OCI-LY1 (cell line): ENCODE measurements at regions not wholly inside any gene's neighbourhood (a gene's known extent, or its start where the extent isn't known, plus 50 kb on each side); places are given as distances from the start of the nearest gene placed in this dataset.

Source experiments
- H2AFZ ChIP-seq: fragments of 200-600 bp; sonication (generic), shearing (Covaris generic); 2 replicates; pipeline ENCODE4 v1.6.0; 2014; ENCODE audit warnings: antibody characterized with exemption, mild to moderate bottlenecking, low read length
- H3F3A ChIP-seq: fragments of 200-600 bp; sonication (generic), shearing (Covaris generic); 2 replicates; pipeline ENCODE4 v1.6.0; 2014; ENCODE audit warnings: mild to moderate bottlenecking, antibody characterized with exemption, low read length, moderate library complexity; ENCODE audit not compliant: insufficient read depth
- H3K27ac ChIP-seq: fragments of 200-600 bp; sonication (generic); 2 replicates; pipeline ENCODE4 v1.5.1; 2014; ENCODE audit warnings: low read length, mixed run types, mild to moderate bottlenecking, low read depth; ENCODE audit not compliant: poor library complexity, severe bottlenecking
- H3K27me3 ChIP-seq: fragments of 200-600 bp; sonication (generic); 2 replicates; pipeline ENCODE4 v1.6.0; 2014; ENCODE audit warnings: antibody characterized with exemption, mild to moderate bottlenecking, low read length, moderate library complexity; ENCODE audit not compliant: insufficient read depth
- H3K36me3 ChIP-seq: fragments of 200-600 bp; sonication (generic); 2 replicates; pipeline ENCODE4 v1.6.1; 2014; ENCODE audit warnings: mild to moderate bottlenecking, antibody characterized with exemption, low read length, moderate library complexity, mixed read lengths; ENCODE audit not compliant: insufficient read depth
- H3K4me1 ChIP-seq: fragments of 200-600 bp; sonication (generic); 2 replicates; pipeline ENCODE4 v1.5.1; 2014; ENCODE audit warnings: mild to moderate bottlenecking, low read length, moderate library complexity; ENCODE audit not compliant: insufficient read depth, severe bottlenecking
- H3K4me2 ChIP-seq: fragments of 200-600 bp; sonication (generic), shearing (Covaris generic); 2 replicates; pipeline ENCODE4 v1.6.1; 2014; ENCODE audit warnings: low read length
- H3K4me3 ChIP-seq: fragments of 200-600 bp; sonication (generic); 2 replicates; pipeline ENCODE4 v1.5.1; 2014; ENCODE audit warnings: low read length, low read depth, mild to moderate bottlenecking, mixed read lengths; ENCODE audit not compliant: poor library complexity, severe bottlenecking
- H3K79me2 ChIP-seq: fragments of 200-600 bp; shearing (Covaris generic); 2 replicates; pipeline ENCODE4 v1.6.1; 2016; ENCODE audit warnings: mixed run types, low read length, mixed read lengths; ENCODE audit not compliant: insufficient read depth
- H3K9ac ChIP-seq: fragments of 200-600 bp; sonication (generic), shearing (Covaris generic); 2 replicates; pipeline ENCODE4 v1.6.1; 2014; ENCODE audit warnings: mild to moderate bottlenecking, low read length, mixed read lengths
- H3K9me2 ChIP-seq: fragments of 200-600 bp; sonication (generic), shearing (Covaris generic); 2 replicates; pipeline ENCODE4 v1.6.1; 2014; ENCODE audit warnings: low read depth, mild to moderate bottlenecking, low read length, mixed read lengths
- H3K9me3 ChIP-seq: fragments of 200-600 bp; shearing (Covaris generic); 2 replicates; pipeline ENCODE4 v1.6.1; 2014; ENCODE audit warnings: low read length, mixed read lengths
- H4K20me1 ChIP-seq: fragments of 200-600 bp; sonication (generic), shearing (Covaris generic); 2 replicates; pipeline ENCODE4 v1.6.0; 2016; ENCODE audit warnings: mild to moderate bottlenecking, low read length; ENCODE audit not compliant: insufficient read depth
- CTCF ChIP-seq: fragments of 200-600 bp; sonication (generic), shearing (Covaris generic); IDR thresholded peaks from 2 replicates; pipeline ENCODE4 v1.5.1; 2017; ENCODE audit warnings: mild to moderate bottlenecking, antibody characterized with exemption, low read length, moderate library complexity, mixed read lengths
- EZH2 ChIP-seq: fragments of 200-600 bp; sonication (generic), shearing (Covaris generic); IDR thresholded peaks from 2 replicates; pipeline ENCODE4 v1.8.0; 2017; ENCODE audit warnings: borderline replicate concordance, mixed run types, mild to moderate bottlenecking, antibody characterized with exemption, low read length, moderate library complexity, mixed read lengths

- TF ChIP-seq CTCF (no peak), EZH2 (no peak)
- Histone ChIP-seq H4K20me1 (no peaks in the 10 kb centered on the region), H3K36me3 (no peaks in the 10 kb centered on the region), H3K4me2 (no peak overlapping the region), H3K4me3 (no peak overlapping the region), H3K9me2 (no peaks in the 10 kb centered on the region), H3K9me3 (no peaks in the 10 kb centered on the region), H3K4me1 (no peaks in the 10 kb centered on the region), H3F3A (no peaks in the 10 kb centered on the region), H3K27ac (no peak overlapping the region), H3K9ac (no peak overlapping the region), H2AFZ (no peak overlapping the region), H3K79me2 (no peaks in the 10 kb centered on the region), H3K27me3 (no peaks in the 10 kb centered on the region)
These were observed 60.6 kb downstream of the OTOR start for GRCh38 chr20:16808796-16809195.

- H3K4me3 ChIP-seq: no peak overlapping the region
- no peaks in the 10 kb centered on the region for H3K9me2 ChIP-seq
- no peak overlapping the region for H3K4me2 ChIP-seq
- no peaks in the 10 kb centered on the region for H3K27me3 ChIP-seq
- no peak overlapping the region for H2AFZ ChIP-seq
- no peaks in the 10 kb centered on the region for H3K36me3 ChIP-seq
- no peaks in the 10 kb centered on the region for H3F3A ChIP-seq
- H3K9ac ChIP-seq: no peak overlapping the region
- H3K9me3 ChIP-seq: no peaks in the 10 kb centered on the region
- no peak overlapping the region for H3K27ac ChIP-seq
- no peak for TF ChIP-seq EZH2
- no peak for TF ChIP-seq CTCF
- H3K4me1 ChIP-seq: no peaks in the 10 kb centered on the region
- H3K79me2 ChIP-seq: no peaks in the 10 kb centered on the region
- H4K20me1 ChIP-seq: no peaks in the 10 kb centered on the region
These were observed 62.1 kb downstream of the OTOR start for GRCh38 chr20:16810216-16810615.

GRCh38 chr20:16816192-16816591 lies 68.0 kb downstream of the OTOR start:
- Histone ChIP-seq H3K79me2 (no peaks in the 10 kb centered on the region), H3K9ac (no peak overlapping the region), H3K9me3 (no peaks in the 10 kb centered on the region), H3K27ac (no peak overlapping the region), H4K20me1 (no peaks in the 10 kb centered on the region), H3K4me1 (no peaks in the 10 kb centered on the region), H3F3A (no peaks in the 10 kb centered on the region), H3K4me2 (no peak overlapping the region), H3K4me3 (no peak overlapping the region), H3K9me2 (no peaks in the 10 kb centered on the region), H3K27me3 (no peaks in the 10 kb centered on the region), H3K36me3 (no peaks in the 10 kb centered on the region), H2AFZ (no peak overlapping the region)
- TF ChIP-seq EZH2 (no peak), CTCF (no peak)
